GM12878 (cell line): ENCODE measurements at regions not wholly inside any gene's neighbourhood (a gene's known extent, or its start where the extent isn't known, plus 50 kb on each side); places are given as distances from the start of the nearest gene placed in this dataset.

ENCODE experiments used
- EP300 ChIP-seq, 2 experiments: fragments of 150-350 bp in 1 of 2; IDR thresholded peaks; 2 replicates each; pipeline ENCODE4 v1.6.1; 2011 to 2012; ENCODE audit warnings: low read depth in 2 of 2, low read length in 2 of 2, borderline replicate concordance in 1 of 2, improper control_type of control experiment in 1 of 2, inconsistent platforms in 1 of 2; ENCODE audit not compliant: control insufficient read depth in 1 of 2
- EZH2 ChIP-seq: IDR thresholded peaks from 2 replicates; pipeline ENCODE4 v1.6.1; 2012; ENCODE audit warnings: low read depth, mild to moderate bottlenecking, control low read depth, inconsistent platforms, low read length, borderline replicate concordance; ENCODE audit not compliant: control insufficient read depth
- FOXK2 ChIP-seq: fragments of 450-650 bp; IDR thresholded peaks from 2 replicates; pipeline ENCODE4 v1.6.1; 2017; ENCODE audit warnings: mild to moderate bottlenecking, moderate library complexity
- HDAC6 ChIP-seq: fragments of 200-600 bp; sonication (generic); IDR thresholded peaks from one replicate; pipeline ENCODE4 v1.8.0; 2017; ENCODE audit warnings: antibody characterized with exemption; ENCODE audit not compliant: unreplicated experiment
- IRF4 ChIP-seq: IDR thresholded peaks from 2 replicates; pipeline ENCODE4 v1.6.1; 2011; ENCODE audit warnings: low read depth, low read length
- POLR2A ChIP-seq: IDR thresholded peaks from 2 replicates; pipeline ENCODE4 v1.6.1; 2011; ENCODE audit warnings: low read depth, mild to moderate bottlenecking, low read length
- RAD21 ChIP-seq: IDR thresholded peaks from 2 replicates; pipeline ENCODE4 v1.6.1; 2011; ENCODE audit warnings: mild to moderate bottlenecking, low read depth, low read length, moderate library complexity; ENCODE audit not compliant: insufficient read depth
- ZZZ3 ChIP-seq: IDR thresholded peaks from 2 replicates; pipeline ENCODE4 v1.6.1; 2011; ENCODE audit warnings: low read depth; ENCODE audit not compliant: control insufficient read depth, insufficient read length
- TF ChIP-seq, protein P1 (sequence below), 3 experiments: IDR thresholded peaks in 2 of 3; conservative IDR thresholded peaks in 1 of 3; 2 replicates each; pipeline ENCODE4 v1.5.1; 2011; ENCODE audit warnings: low read depth in 3 of 3, low read length in 3 of 3, mild to moderate bottlenecking in 3 of 3, control low read depth in 2 of 3, moderate library complexity in 2 of 3, inconsistent platforms in 1 of 3, mixed read lengths in 1 of 3; ENCODE audit not compliant: control insufficient read depth in 2 of 3, insufficient read depth in 1 of 3; ENCODE audit errors: extremely low read depth in 1 of 3

DNA sequence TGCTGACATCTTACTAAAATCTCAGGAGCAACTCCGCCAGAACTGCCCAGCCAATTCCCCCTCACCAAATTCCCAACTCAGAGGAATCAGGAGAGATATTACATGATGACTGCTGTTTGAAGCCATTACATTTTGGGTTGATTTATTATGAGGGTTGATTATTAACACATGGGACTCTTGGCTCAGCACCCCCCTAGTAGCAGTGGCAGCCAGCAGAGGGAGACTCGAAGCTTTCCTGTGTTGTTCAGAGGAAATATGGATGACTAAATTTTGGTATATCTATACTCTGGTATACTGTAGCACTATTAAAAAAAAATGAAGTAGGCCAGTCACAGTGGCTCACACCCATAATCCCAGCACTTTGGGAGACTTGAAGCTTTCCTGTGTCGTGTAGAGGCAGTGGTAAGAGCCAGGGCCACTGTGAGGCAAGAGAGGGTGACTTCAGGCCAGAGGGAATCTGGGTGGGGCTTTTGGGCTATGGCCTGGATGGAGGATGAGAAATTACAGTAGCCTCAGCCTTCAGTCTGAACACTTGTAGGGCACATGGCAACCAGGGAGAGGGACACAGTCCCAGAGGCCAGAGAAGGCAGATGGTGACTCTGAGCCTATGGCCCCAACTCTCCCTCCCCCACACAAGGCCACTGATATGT, 111.4 kb downstream of the LHX2 start:
- TF ChIP-seq IRF4, result no peak
- no peak for TF ChIP-seq FOXK2
- TF ChIP-seq POLR2A, result no peak
- TF ChIP-seq EZH2, result no peak
- no peak for TF ChIP-seq HDAC6
- peak; percentile 65 for TF ChIP-seq RAD21
- no peak for TF ChIP-seq ZZZ3
- TF ChIP-seq, protein P1, sequence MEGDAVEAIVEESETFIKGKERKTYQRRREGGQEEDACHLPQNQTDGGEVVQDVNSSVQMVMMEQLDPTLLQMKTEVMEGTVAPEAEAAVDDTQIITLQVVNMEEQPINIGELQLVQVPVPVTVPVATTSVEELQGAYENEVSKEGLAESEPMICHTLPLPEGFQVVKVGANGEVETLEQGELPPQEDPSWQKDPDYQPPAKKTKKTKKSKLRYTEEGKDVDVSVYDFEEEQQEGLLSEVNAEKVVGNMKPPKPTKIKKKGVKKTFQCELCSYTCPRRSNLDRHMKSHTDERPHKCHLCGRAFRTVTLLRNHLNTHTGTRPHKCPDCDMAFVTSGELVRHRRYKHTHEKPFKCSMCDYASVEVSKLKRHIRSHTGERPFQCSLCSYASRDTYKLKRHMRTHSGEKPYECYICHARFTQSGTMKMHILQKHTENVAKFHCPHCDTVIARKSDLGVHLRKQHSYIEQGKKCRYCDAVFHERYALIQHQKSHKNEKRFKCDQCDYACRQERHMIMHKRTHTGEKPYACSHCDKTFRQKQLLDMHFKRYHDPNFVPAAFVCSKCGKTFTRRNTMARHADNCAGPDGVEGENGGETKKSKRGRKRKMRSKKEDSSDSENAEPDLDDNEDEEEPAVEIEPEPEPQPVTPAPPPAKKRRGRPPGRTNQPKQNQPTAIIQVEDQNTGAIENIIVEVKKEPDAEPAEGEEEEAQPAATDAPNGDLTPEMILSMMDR (IDR thresholded peaks at IDR 0.05 in 2 of 3, conservative IDR thresholded peaks at IDR 0.05 in 1 of 3; ENCODE audit: control insufficient read depth in 2 of 3, extremely low read depth in 1 of 3, insufficient read depth in 1 of 3, low read depth in 3 of 3, low read length in 3 of 3), result peak; percentile 50 to 60 (median 52)
- TF ChIP-seq EP300 (IDR thresholded peaks at IDR 0.05; ENCODE audit: borderline replicate concordance in 1 of 2, control insufficient read depth in 1 of 2, low read depth in 2 of 2, low read length in 2 of 2), result no peak
